Limb (tissue), 2 donors: ENCODE measurements at regions not wholly inside any gene's neighbourhood (a gene's known extent, or its start where the extent isn't known, plus 50 kb on each side); places are given as distances from the start of the nearest gene placed in this dataset.

ENCODE experiments used
- DNase-seq, 2 donors: peaks; one replicate each; pipeline ENCODE4 v3.0.0-alpha.2; 2016; ENCODE audit errors: extremely low spot score in 2 of 2

- no peak for DNase-seq
These were observed 91.0 kb upstream of the BCOR start for GRCh38 chrX:40188573-40189417.

GRCh38 chrX:40184968-40185367 lies 87.2 kb upstream of the BCOR start:
- DNase-seq = no peak

- DNase-seq = no peak
These were observed 84.9 kb upstream of the BCOR start for GRCh38 chrX:40182615-40183014.

GRCh38 chrX:40182095-40182494 lies 84.3 kb upstream of the BCOR start:
- no peak for DNase-seq

- no peak for DNase-seq
These were observed 81.5 kb upstream of the BCOR start for GRCh38 chrX:40179283-40179682.

GRCh38 chrX:40177942-40178715 lies 80.4 kb upstream of the BCOR start:
- DNase-seq = no peak

- DNase-seq = no peak
These were observed 79.7 kb upstream of the BCOR start for GRCh38 chrX:40177489-40177888.

- DNase-seq = no peak
These were observed 79.3 kb upstream of the BCOR start for GRCh38 chrX:40177117-40177430.

GRCh38 chrX:40176351-40177116 lies 78.8 kb upstream of the BCOR start:
- peak in 1 of 2 donors; percentile 81 for DNase-seq

GRCh38 chrX:40175511-40176350 lies 78.0 kb upstream of the BCOR start:
- peak; percentile 58 to 78 for DNase-seq

- peak in 1 of 2 donors; percentile 78 for DNase-seq
These were observed 77.2 kb upstream of the BCOR start for GRCh38 chrX:40174854-40175510.

GRCh38 chrX:40174001-40174853 lies 76.5 kb upstream of the BCOR start:
- peak in 1 of 2 donors; percentile 55 for DNase-seq

- no peak for DNase-seq
These were observed 75.6 kb upstream of the BCOR start for GRCh38 chrX:40173143-40174000.

GRCh38 chrX:40172401-40173142 lies 74.8 kb upstream of the BCOR start:
- peak in 1 of 2 donors; percentile 69 for DNase-seq

GRCh38 chrX:40171513-40172400 lies 74.0 kb upstream of the BCOR start:
- DNase-seq = peak in 1 of 2 donors; percentile 60

GRCh38 chrX:40170830-40171512 lies 73.2 kb upstream of the BCOR start:
- DNase-seq = peak in 1 of 2 donors; percentile 40
